UCSD-AML1 (cell line): ENCODE measurements at regions not wholly inside any gene's neighbourhood (a gene's known extent, or its start where the extent isn't known, plus 50 kb on each side); places are given as distances from the start of the nearest gene placed in this dataset.
A peak's percentile ranks its signal among the peaks of the same experiment; 100 is the strongest.
"Not testable (repeated sequence)": the region's sequence is repeated elsewhere in the genome, so short reads cannot be mapped to it uniquely, and the experiment has no call there.

Experiments used
- DNase-seq: peaks from one replicate; lab custom pipeline; 2025; ENCODE audit not compliant: unreplicated experiment; lab: John Stamatoyannopoulos, UW

- DNase-seq, result not testable (repeated sequence)
Observed at GRCh38 chr2:12018726-12019125, 272.3 kb downstream of the LPIN1 start.

GRCh38 chr2:12020833-12021469 is 274.5 kb downstream of the LPIN1 start:
- no peak for DNase-seq

GRCh38 chr2:12024197-12024907 is 277.9 kb downstream of the LPIN1 start:
- DNase-seq, result not testable (repeated sequence)

GRCh38 chr2:12027136-12027535 is 280.7 kb downstream of the LPIN1 start:
- DNase-seq, result no peak

- no peak for DNase-seq
Observed at GRCh38 chr2:12031866-12032265, 285.4 kb downstream of the LPIN1 start.

GRCh38 chr2:12032398-12032797 is 286.0 kb downstream of the LPIN1 start:
- no peak for DNase-seq

- no peak for DNase-seq
Observed at GRCh38 chr2:12032975-12033374, 286.5 kb downstream of the LPIN1 start.

GRCh38 chr2:12033494-12033893 is 287.1 kb downstream of the LPIN1 start:
- no peak for DNase-seq

GRCh38 chr2:12034382-12034781 is 287.9 kb downstream of the LPIN1 start:
- DNase-seq, result no peak

GRCh38 chr2:12035029-12035720 is 288.7 kb downstream of the LPIN1 start:
- DNase-seq, result no peak

GRCh38 chr2:12035956-12036639 is 289.7 kb downstream of the LPIN1 start:
- DNase-seq, result no peak

- DNase-seq, result no peak
Observed at GRCh38 chr2:12036640-12036983, 290.2 kb downstream of the LPIN1 start.

- no peak for DNase-seq
Observed at GRCh38 chr2:12037301-12037700, 290.9 kb downstream of the LPIN1 start.

GRCh38 chr2:12041236-12041635 is 294.8 kb downstream of the LPIN1 start:
- no peak for DNase-seq

GRCh38 chr2:12043131-12043530 is 296.7 kb downstream of the LPIN1 start:
- no peak for DNase-seq

GRCh38 chr2:12044857-12045256 is 298.4 kb downstream of the LPIN1 start:
- peak; percentile 30 for DNase-seq

GRCh38 chr2:12045864-12046291 is 299.4 kb downstream of the LPIN1 start:
- no peak for DNase-seq

- DNase-seq, result no peak
Observed at GRCh38 chr2:12046641-12047040, 300.2 kb downstream of the LPIN1 start.

- DNase-seq, result no peak
Observed at GRCh38 chr2:12047761-12048160, 301.3 kb downstream of the LPIN1 start.

GRCh38 chr2:12048550-12048949 is 302.1 kb downstream of the LPIN1 start:
- peak; percentile 37 for DNase-seq

- peak; percentile 22 for DNase-seq
Observed at GRCh38 chr2:12050396-12050795, 304.0 kb downstream of the LPIN1 start.

- no peak for DNase-seq
Observed at GRCh38 chr2:12051831-12052230, 305.4 kb downstream of the LPIN1 start.
